GM23338 (cell line): ENCODE measurements at regions not wholly inside any gene's neighbourhood (a gene's known extent, or its start where the extent isn't known, plus 50 kb on each side); places are given as distances from the start of the nearest gene placed in this dataset.

Experiments
- ETS1 ChIP-seq: IDR thresholded peaks from 2 replicates; pipeline ENCODE4 v1.6.1; 2016; ENCODE audit warnings: antibody characterized with exemption
- EZH2 ChIP-seq: fragments of 200-600 bp; sonication (generic); IDR thresholded peaks from one replicate; pipeline ENCODE4 v1.8.0; 2017; ENCODE audit warnings: antibody characterized with exemption, mild to moderate bottlenecking, low read depth; ENCODE audit not compliant: unreplicated experiment
- POLR2AphosphoS5 ChIP-seq: IDR thresholded peaks from 2 replicates; pipeline ENCODE4 v1.6.1; 2016; ENCODE audit warnings: antibody characterized with exemption, low read depth
- STAT1 ChIP-seq: IDR thresholded peaks from one replicate; pipeline ENCODE4 v1.6.1; 2016; ENCODE audit warnings: antibody characterized with exemption; ENCODE audit not compliant: unreplicated experiment
- ZNF114 ChIP-seq: fragments of 250-450 bp; sonication (Bioruptor Pico); IDR thresholded peaks from 2 replicates; pipeline ENCODE4 v1.5.0; 2020; ENCODE audit warnings: mild to moderate bottlenecking, moderate library complexity
- TF ChIP-seq, protein P1 (sequence below), 2 experiments: fragments of 200-600 bp in 1 of 2; sonication (generic) in 1 of 2; conservative IDR thresholded peaks; 2 replicates each; pipeline versions ENCODE4 v1.5.1 to v1.6.1; 2016 to 2017; ENCODE audit warnings: antibody characterized with exemption in 2 of 2, low read depth in 2 of 2, mild to moderate bottlenecking in 2 of 2, moderate library complexity in 1 of 2
- TF ChIP-seq, protein P2 (sequence below): IDR thresholded peaks from one replicate; pipeline ENCODE4 v1.6.1; 2018; ENCODE audit warnings: antibody characterized with exemption; ENCODE audit not compliant: unreplicated experiment

GRCh38 chr12:62021808-62022207 is 238.4 kb upstream of the USP15 start:
- TF ChIP-seq, protein P1, sequence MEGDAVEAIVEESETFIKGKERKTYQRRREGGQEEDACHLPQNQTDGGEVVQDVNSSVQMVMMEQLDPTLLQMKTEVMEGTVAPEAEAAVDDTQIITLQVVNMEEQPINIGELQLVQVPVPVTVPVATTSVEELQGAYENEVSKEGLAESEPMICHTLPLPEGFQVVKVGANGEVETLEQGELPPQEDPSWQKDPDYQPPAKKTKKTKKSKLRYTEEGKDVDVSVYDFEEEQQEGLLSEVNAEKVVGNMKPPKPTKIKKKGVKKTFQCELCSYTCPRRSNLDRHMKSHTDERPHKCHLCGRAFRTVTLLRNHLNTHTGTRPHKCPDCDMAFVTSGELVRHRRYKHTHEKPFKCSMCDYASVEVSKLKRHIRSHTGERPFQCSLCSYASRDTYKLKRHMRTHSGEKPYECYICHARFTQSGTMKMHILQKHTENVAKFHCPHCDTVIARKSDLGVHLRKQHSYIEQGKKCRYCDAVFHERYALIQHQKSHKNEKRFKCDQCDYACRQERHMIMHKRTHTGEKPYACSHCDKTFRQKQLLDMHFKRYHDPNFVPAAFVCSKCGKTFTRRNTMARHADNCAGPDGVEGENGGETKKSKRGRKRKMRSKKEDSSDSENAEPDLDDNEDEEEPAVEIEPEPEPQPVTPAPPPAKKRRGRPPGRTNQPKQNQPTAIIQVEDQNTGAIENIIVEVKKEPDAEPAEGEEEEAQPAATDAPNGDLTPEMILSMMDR (conservative IDR thresholded peaks at IDR 0.05; ENCODE audit: low read depth in 2 of 2): peak; percentile 25 to 52; a peak in 3 of 4 replicates
- TF ChIP-seq EZH2: no peak
- TF ChIP-seq POLR2AphosphoS5: no peak
- no peak for TF ChIP-seq STAT1
- TF ChIP-seq, protein P2, sequence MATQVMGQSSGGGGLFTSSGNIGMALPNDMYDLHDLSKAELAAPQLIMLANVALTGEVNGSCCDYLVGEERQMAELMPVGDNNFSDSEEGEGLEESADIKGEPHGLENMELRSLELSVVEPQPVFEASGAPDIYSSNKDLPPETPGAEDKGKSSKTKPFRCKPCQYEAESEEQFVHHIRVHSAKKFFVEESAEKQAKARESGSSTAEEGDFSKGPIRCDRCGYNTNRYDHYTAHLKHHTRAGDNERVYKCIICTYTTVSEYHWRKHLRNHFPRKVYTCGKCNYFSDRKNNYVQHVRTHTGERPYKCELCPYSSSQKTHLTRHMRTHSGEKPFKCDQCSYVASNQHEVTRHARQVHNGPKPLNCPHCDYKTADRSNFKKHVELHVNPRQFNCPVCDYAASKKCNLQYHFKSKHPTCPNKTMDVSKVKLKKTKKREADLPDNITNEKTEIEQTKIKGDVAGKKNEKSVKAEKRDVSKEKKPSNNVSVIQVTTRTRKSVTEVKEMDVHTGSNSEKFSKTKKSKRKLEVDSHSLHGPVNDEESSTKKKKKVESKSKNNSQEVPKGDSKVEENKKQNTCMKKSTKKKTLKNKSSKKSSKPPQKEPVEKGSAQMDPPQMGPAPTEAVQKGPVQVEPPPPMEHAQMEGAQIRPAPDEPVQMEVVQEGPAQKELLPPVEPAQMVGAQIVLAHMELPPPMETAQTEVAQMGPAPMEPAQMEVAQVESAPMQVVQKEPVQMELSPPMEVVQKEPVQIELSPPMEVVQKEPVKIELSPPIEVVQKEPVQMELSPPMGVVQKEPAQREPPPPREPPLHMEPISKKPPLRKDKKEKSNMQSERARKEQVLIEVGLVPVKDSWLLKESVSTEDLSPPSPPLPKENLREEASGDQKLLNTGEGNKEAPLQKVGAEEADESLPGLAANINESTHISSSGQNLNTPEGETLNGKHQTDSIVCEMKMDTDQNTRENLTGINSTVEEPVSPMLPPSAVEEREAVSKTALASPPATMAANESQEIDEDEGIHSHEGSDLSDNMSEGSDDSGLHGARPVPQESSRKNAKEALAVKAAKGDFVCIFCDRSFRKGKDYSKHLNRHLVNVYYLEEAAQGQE: no peak
- TF ChIP-seq ZNF114 (CRISPR knock-in tag): no peak
- TF ChIP-seq ETS1: no peak
